ENCODE measurements at regions not wholly inside any gene's neighbourhood (a gene's known extent, or its start where the extent isn't known, plus 50 kb on each side); places are given as distances from the start of the nearest gene placed in this dataset.
A peak's percentile ranks its signal among the peaks of the same experiment; 100 is the strongest.

GRCh38 chr14:100416921-100417860 is 94.1 kb downstream of the SLC25A47 start:
- TF ChIP-seq CTCF (IDR thresholded peaks at IDR 0.05), result no peak
- H3K4me3 ChIP-seq, result no peak overlapping the region
- intact Hi-C loops (cut with DNase I), result loop anchor here in 1 of 2 donors (10.0 kb wide), 1 partner anchor 1208 kb away; no protein-coding TSS in a partner anchor
- no peaks in the 10 kb centered on the region for H3K36me3 ChIP-seq (ENCODE audit: insufficient read depth in 1 of 2, low read depth in 1 of 2)
- 67 to 78% (median 73%) methylated on average over 13 of the region's 13 CpGs for WGBS, 3 donors
- no peaks in the 10 kb centered on the region for H3K4me1 ChIP-seq
- no peaks in the 10 kb centered on the region for H3K27me3 ChIP-seq (ENCODE audit: insufficient read depth in 3 of 3, low read length in 2 of 3)
- ATAC-seq (peak; percentile 56 to 78 (median 77)), DNase-seq (peak; percentile 39 to 64)
- H3K9me3 ChIP-seq, result no peaks in the 10 kb centered on the region
- no peak overlapping the region for H3K27ac ChIP-seq

DNA sequence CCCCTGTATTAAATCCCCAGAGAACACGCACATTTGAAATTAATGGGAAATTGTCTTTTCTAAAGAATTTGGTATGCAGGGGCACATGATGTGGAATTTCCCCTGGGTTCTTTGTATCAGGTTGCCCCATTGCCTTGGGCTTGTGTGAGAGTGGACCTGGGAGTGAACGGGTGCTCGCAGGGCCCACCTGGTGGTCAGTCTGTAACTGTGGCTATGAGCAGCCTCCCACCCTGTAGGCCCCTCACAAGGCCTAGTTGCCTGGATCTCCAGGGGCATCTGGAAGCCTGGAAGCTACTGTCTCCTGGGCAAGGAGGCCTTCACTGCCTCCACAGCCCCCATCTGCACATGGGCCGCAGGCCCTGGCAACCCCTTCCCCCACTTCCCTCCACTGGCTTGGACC is 96.7 kb downstream of the SLC25A47 start:
- DNase-seq, result no peak
- no peak overlapping the region for H3K4me3 ChIP-seq
- no peak for ATAC-seq
- no peaks in the 10 kb centered on the region for H3K27me3 ChIP-seq (ENCODE audit: insufficient read depth in 3 of 3, low read length in 2 of 3)
- no peak overlapping the region for H3K27ac ChIP-seq
- intact Hi-C loops (cut with DNase I), result loop anchor here in 1 of 2 donors (10.0 kb wide), 1 partner anchor 1205 kb away; no protein-coding TSS in a partner anchor
- no peaks in the 10 kb centered on the region for H3K36me3 ChIP-seq (ENCODE audit: insufficient read depth in 1 of 2, low read depth in 1 of 2)
- 96 to 99% (median 98%) methylated on average over 4 of the region's 4 CpGs for WGBS, 3 donors
- H3K4me1 ChIP-seq, result no peaks in the 10 kb centered on the region
- TF ChIP-seq CTCF (IDR thresholded peaks at IDR 0.05), result no peak
- H3K9me3 ChIP-seq, result no peaks in the 10 kb centered on the region

DNA sequence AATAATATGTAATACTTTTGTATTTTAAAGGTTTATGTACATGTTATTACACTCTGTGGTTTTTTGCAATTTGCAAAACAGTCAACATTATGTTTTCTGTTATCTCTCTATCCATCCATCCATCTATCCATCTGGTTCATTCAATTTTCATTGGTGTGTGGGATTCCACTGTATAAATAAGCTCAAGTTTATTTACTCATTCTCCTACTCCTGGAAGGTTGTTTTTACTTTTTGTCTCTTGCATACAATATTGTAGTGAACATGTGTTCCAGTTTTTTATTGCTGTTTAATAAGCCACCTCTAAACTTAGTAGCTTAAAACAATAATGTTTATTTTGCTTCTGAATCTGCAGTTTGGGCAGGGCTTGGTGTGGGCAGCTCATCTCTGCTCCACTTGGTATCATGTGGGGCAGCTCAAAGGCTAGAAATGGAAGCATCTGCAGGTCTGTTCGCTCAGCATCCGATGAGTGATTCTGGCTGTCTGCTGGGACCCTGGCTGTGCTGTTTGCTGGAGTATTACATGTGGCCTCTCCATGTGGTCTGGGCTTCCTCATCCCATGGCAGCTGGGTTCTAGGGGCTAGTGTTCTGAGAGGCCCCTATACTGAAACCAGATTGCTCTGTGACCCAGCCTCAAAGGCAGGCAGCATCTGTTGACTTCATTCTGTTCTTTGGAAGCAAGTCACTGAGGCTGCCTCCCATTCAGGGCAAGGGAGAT is 98.8 kb downstream of the SLC25A47 start:
- TF ChIP-seq CTCF (IDR thresholded peaks at IDR 0.05), result no peak
- H3K9me3 ChIP-seq, result no peaks in the 10 kb centered on the region
- whole genome bisulfite sequencing, 3 donors, result 51 to 75% (median 75%) methylated on average over 2 of the region's 2 CpGs
- no peak overlapping the region for H3K4me3 ChIP-seq
- DNase-seq, result no peak
- H3K36me3 ChIP-seq (ENCODE audit: insufficient read depth in 1 of 2, low read depth in 1 of 2), result no peaks in the 10 kb centered on the region
- H3K27me3 ChIP-seq (ENCODE audit: insufficient read depth in 3 of 3, low read length in 2 of 3), result no peaks in the 10 kb centered on the region
- ATAC-seq, result no peak
- H3K4me1 ChIP-seq, result no peaks in the 10 kb centered on the region
- no peak overlapping the region for H3K27ac ChIP-seq
- intact Hi-C loops (cut with DNase I), result no loop called here

- Histone ChIP-seq H3K4me1 (no peaks in the 10 kb centered on the region), H3K27me3 (ENCODE audit: insufficient read depth in 3 of 3, low read length in 2 of 3) (no peaks in the 10 kb centered on the region), H3K36me3 (ENCODE audit: insufficient read depth in 1 of 2, low read depth in 1 of 2) (no peaks in the 10 kb centered on the region), H3K9me3 (no peaks in the 10 kb centered on the region), H3K4me3 (no peak overlapping the region), H3K27ac (no peak overlapping the region)
- WGBS, 3 donors, result 86 to 87% (median 87%) methylated on average over 12 of the region's 12 CpGs
- no peak for TF ChIP-seq CTCF (IDR thresholded peaks at IDR 0.05)
- intact Hi-C loops (cut with DNase I), result no loop called here
- ATAC-seq (no peak), DNase-seq (no peak)
These were observed 99.6 kb downstream of the SLC25A47 start for GRCh38 chr14:100422556-100423316.

All from psoas muscle (tissue), 7 donors.